ENCODE measurements at regions not wholly inside any gene's neighbourhood (a gene's known extent, or its start where the extent isn't known, plus 50 kb on each side); places are given as distances from the start of the nearest gene placed in this dataset.
"Not testable (repeated sequence)": the region's sequence is repeated elsewhere in the genome, so short reads cannot be mapped to it uniquely, and the experiment has no call there.

DNA sequence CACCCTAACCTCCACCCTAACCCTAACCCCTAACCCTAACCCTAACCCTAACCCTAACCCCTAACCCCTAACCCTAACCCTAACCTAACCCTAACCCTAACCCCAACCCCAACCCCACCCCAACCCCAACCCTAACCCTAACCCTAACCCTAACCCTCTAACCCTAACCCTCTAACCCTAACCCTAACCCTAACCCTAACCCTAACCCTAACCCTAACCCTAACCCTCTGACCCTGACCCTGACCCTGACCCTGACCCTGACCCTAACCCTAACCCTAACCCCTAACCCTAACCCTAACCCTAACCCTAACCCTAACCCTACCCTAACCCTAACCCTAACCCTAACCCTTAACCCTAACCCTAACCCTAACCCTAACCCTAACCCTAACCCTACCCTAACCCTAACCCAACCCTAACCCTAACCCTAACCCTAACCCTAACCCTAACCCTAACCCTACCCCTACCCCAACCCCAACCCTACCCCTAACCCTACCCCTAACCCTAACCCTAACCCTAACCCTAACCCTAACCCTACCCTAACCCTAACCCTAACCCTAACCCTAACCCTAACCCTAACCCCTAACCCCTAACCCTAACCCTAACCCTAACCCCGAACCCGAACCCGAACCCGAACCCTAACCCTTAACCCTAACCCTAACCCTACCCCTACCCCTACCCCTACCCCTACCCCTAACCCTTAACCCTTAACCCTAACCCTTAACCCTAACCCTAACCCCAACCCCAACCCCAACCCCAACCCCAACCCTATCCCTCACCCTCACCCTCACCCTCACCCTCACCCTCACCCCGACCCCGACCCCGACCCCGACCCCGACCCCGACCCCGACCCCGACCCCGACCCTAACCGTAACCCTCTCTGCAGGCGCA lies 186.2 kb upstream of the CHL1 start:
- DNase-seq, result not testable (repeated sequence)

GRCh38 chr3:11734-12133 lies 184.8 kb upstream of the CHL1 start:
- no peak for DNase-seq

DNA sequence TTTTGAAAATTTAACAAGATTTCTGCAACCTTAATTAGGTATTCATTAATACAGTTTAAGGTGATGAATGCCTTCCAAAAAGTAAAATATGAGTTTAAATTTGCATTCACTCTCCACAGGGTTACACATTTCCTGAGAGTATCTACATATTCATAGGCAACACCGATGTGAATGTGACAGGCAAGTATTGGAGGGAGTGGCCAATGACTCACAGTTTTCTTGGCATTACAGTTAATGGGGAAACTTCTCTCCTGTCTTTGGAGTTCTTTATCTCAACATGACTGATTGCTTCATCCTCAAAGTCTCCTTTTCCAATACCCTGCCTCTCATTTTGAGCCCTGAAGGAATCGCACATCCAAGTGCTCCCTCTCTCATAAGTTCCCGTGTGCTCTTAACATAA lies 181.9 kb upstream of the CHL1 start:
- DNase-seq, result no peak

DNA sequence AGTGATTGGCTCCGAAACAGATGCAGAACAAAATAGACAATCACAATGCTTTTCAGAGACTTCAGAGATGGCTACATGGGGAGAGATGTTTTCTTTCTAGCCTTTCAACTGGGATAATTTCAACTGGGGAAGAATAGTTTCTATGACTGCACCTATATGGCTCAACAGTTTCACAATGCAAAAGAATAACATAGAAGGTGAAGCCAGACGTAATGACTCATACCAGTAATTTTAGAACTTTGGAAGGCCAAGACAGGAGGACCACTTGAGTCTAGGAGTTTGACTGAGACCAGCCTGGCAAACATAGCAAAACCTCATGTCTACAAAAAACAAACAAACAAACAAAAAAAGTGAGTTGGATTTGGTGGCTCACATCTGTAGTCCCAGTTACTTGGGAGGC lies 180.2 kb upstream of the CHL1 start:
- DNase-seq, result no peak

GRCh38 chr3:20421-20820 lies 176.1 kb upstream of the CHL1 start:
- DNase-seq, result no peak

- no peak for DNase-seq
Measured at GRCh38 chr3:24006-24405, 172.6 kb upstream of the CHL1 start.

- no peak for DNase-seq
Measured at GRCh38 chr3:25056-25455, 171.5 kb upstream of the CHL1 start.

GRCh38 chr3:35985-36384 lies 160.6 kb upstream of the CHL1 start:
- not testable (repeated sequence) for DNase-seq

GRCh38 chr3:42871-43744 lies 153.5 kb upstream of the CHL1 start:
- peak; percentile 15 for DNase-seq

- DNase-seq, result no peak
Measured at GRCh38 chr3:44028-44676, 152.4 kb upstream of the CHL1 start.

- DNase-seq, result not testable (repeated sequence)
Measured at GRCh38 chr3:44941-45340, 151.6 kb upstream of the CHL1 start.

DNA sequence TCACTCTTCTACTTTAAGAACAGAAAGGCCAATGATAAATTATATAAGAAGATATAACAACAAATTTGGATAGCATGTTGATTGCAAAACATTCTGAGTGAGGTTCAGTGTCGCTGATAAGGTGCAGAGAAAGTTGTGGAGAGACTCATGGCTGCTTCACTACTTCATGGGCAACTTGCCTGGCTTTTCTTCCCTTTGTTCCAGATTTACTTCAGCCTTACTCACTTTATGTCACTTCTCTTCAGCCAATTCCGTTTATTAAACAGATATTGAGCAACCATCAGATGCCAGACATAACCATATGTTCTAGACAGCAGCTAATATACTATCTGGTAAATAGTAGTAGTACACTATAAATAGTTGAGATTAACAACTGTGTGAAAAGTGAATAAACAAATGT lies 150.0 kb upstream of the CHL1 start:
- DNase-seq, result no peak

- DNase-seq, result peak; percentile 47
Measured at GRCh38 chr3:53441-53840, 143.1 kb upstream of the CHL1 start.

DNA sequence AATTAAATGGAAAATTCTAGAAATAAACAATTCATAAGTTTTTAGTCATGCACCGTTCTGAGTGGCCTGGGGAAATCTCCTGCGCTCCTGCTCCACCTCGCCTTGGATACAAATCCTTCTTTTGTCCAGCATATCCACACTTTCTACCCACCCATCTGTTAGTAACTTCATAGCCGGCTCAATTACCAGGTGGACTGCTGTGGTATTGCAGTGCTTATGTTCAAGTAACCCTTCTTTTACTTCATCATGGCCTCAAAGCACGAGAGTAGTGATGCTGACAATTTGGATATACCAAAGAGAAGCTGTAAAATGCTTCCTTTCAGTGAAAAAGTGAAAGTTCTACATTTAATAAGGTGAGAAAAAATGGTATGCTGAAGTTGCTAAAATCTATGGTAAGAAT lies 142.3 kb upstream of the CHL1 start:
- DNase-seq, result no peak

DNA sequence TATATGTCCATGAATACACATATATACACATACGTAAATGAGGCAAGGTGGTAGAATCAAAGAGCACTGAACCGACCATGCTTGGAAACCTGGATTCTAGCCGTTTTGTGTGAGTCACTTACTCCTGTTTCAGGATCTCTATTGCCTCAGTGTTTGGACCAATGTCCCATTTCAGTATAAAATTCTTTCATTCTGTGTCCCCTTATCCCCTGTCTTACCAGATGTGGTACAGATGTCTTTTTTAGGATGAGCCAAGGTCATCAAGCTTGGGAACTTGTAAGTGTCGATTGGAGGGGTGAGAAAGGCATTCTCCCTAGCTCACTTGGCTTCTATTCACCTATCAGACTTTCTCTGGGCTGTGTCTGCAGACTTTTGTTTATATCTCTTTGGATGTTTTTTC lies 139.9 kb upstream of the CHL1 start:
- DNase-seq, result no peak

- no peak for DNase-seq
Measured at GRCh38 chr3:59854-60253, 136.7 kb upstream of the CHL1 start.

DNA sequence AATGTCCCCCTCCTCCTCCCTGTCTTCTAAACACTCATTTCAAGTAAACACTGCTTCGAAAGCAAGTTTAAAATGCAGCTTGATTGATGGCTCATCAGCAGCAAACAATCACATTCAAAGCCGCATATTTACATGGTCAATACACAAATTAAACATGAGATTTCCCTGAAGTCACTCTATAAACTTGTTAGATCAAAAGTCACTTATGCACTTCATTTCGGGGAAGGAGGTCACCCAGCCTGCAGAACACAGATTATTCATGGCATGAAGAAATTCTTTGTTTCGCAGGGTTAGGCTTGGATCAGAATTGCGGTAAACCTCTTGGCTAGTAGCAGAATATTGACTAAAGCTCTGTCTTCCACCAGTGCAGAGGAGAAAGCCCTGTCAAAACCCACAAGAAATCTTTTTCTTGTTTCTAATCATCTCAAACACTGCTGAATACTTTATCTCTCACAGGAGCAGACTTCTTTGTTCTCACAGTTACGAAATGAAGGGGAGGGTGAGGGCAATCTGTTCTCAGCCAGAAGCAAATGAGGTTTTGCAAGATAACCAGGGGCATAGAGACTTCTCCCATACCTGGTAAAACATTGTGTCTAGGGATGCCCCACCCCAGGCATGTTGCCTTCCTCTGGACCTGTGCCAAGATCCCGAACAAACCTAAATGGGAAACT lies 133.3 kb upstream of the CHL1 start:
- no peak for DNase-seq

DNA sequence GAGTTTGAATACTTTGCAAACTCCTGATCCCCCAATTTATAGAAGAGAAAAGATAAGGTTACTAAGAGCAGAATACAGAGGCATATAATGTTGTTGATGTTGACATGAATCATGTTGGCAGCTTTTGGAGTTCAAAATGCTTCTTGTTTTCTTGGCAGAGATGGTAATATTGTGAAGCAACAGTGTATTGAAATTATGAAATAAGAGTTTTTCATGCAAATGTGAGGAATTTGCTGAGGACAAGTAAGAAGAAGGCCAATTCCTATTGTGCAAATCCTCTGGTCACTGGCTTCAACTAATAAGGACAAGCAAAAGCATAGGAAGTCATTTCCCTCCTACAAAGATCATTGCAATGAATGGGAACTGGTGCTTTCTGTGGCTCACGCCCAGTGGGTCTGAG lies 126.9 kb upstream of the CHL1 start:
- no peak for DNase-seq

- no peak for DNase-seq
Measured at GRCh38 chr3:72776-73175, 123.8 kb upstream of the CHL1 start.

GRCh38 chr3:73271-73670 lies 123.3 kb upstream of the CHL1 start:
- no peak for DNase-seq

DNA sequence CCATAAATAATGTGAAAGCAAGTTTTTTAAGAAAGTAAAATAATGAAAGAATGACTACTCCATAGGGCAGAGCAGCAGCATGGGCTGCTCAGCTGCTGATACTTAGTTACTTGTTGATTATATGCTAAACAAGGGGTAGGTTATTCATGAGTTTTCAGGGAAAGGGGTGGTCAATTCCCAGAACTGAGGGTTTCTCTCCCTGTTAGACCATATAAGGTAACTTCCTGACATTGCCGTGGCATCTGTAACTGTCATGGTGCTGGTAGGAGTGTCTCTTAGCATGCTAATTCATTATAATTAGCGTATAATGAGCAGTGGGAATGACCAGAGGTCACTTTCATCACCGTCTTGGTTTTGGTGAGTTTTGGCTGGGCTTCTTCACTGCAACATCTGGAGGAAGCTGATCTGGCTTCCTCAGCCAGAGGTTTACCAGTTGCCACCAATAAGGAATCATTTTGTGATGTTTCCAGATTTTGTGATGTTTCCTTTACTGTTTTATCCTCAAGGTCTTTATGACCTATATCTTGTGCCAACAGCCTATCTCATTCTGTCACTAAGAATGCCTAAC lies 121.8 kb upstream of the CHL1 start:
- DNase-seq, result no peak

GRCh38 chr3:75260-75659 lies 121.3 kb upstream of the CHL1 start:
- DNase-seq, result no peak

- DNase-seq, result no peak
Measured at GRCh38 chr3:79542-79941, 117.0 kb upstream of the CHL1 start.

Data from NCI-H1092 treated with DMSO at 0.1 percent for 48 hours (cell line).